ENCODE measurements at regions not wholly inside any gene's neighbourhood (a gene's known extent, or its start where the extent isn't known, plus 50 kb on each side); places are given as distances from the start of the nearest gene placed in this dataset.
"Not testable (repeated sequence)": the region's sequence is repeated elsewhere in the genome, so short reads cannot be mapped to it uniquely, and the experiment has no call there.

- no peak overlapping the region for H2AK5ac ChIP-seq (ENCODE audit: low read depth, low read length)
- no peak overlapping the region for H3K9ac ChIP-seq (ENCODE audit: low read depth, low read length, poor library complexity)
- H3K36me3 ChIP-seq (replicated peaks in 1 of 2; ENCODE audit: control insufficient read depth in 2 of 2, insufficient read depth in 2 of 2, low read length in 2 of 2), result no peaks in the 10 kb centered on the region
- no peak overlapping the region for H2BK5ac ChIP-seq (ENCODE audit: low read length)
- H2BK12ac ChIP-seq (ENCODE audit: low read length), result no peak overlapping the region
- H2BK120ac ChIP-seq (ENCODE audit: low read depth, low read length), result no peak overlapping the region
- no peak overlapping the region for H4K91ac ChIP-seq (ENCODE audit: low read depth, low read length, poor library complexity)
- no peaks in the 10 kb centered on the region for H3K9me3 ChIP-seq (replicated peaks in 1 of 2; ENCODE audit: control insufficient read depth in 2 of 2, insufficient read depth in 1 of 2, low read depth in 1 of 2, low read length in 2 of 2)
- H3K4me1 ChIP-seq (ENCODE audit: control insufficient read depth in 2 of 2, insufficient read depth in 1 of 2, low read depth in 1 of 2, low read length in 2 of 2), result no peaks in the 10 kb centered on the region
- no peak overlapping the region for H3K4me3 ChIP-seq (ENCODE audit: low read length in 2 of 2)
- DNase-seq (ENCODE audit: low spot score), result no peak
- H2BK15ac ChIP-seq (ENCODE audit: low read length), result no peak overlapping the region
- no peaks in the 10 kb centered on the region for H3K27me3 ChIP-seq (ENCODE audit: control insufficient read depth in 3 of 3, insufficient read depth in 3 of 3, low read depth in 1 of 3, low read length in 3 of 3)
- no peak overlapping the region for H3K4me2 ChIP-seq (ENCODE audit: insufficient read depth, low read length, poor library complexity, severe bottlenecking)
- no peak overlapping the region for H3K4ac ChIP-seq (ENCODE audit: low read length)
- no peak overlapping the region for H3K18ac ChIP-seq (ENCODE audit: low read length)
- no peak overlapping the region for H3K27ac ChIP-seq (replicated peaks; ENCODE audit: low read length)
- no CpG with 5 or more reads among the region's 2 CpGs for WGBS, 2 donors (ENCODE audit: extremely low coverage in 2 of 2, insufficient read length in 2 of 2, insufficient replicate concordance in 1 of 2)
- H3K14ac ChIP-seq (ENCODE audit: low read length), result no peak overlapping the region
- H4K8ac ChIP-seq (ENCODE audit: low read depth, low read length), result no peak overlapping the region
- H2AFZ ChIP-seq (ENCODE audit: low read length), result no peak overlapping the region
- no peak overlapping the region for H3K23ac ChIP-seq (ENCODE audit: low read depth, low read length, poor library complexity)
- H3K79me1 ChIP-seq (ENCODE audit: low read depth, low read length), result no peaks in the 10 kb centered on the region
Measured at GRCh38 chr2:41207578-41207977, 755.7 kb upstream of the SLC8A1 start.

- not testable (repeated sequence) for H3K4me3 ChIP-seq (ENCODE audit: low read length in 2 of 2); H3K4ac ChIP-seq (ENCODE audit: low read length); DNase-seq (ENCODE audit: low spot score); H2AFZ ChIP-seq (ENCODE audit: low read length); H3K4me1 ChIP-seq (ENCODE audit: control insufficient read depth in 2 of 2, insufficient read depth in 1 of 2, low read depth in 1 of 2, low read length in 2 of 2); H2BK5ac ChIP-seq (ENCODE audit: low read length); H3K36me3 ChIP-seq (replicated peaks in 1 of 2; ENCODE audit: control insufficient read depth in 2 of 2, insufficient read depth in 2 of 2, low read length in 2 of 2); H3K9me3 ChIP-seq (replicated peaks in 1 of 2; ENCODE audit: control insufficient read depth in 2 of 2, insufficient read depth in 1 of 2, low read depth in 1 of 2, low read length in 2 of 2); H3K18ac ChIP-seq (ENCODE audit: low read length); H3K27me3 ChIP-seq (ENCODE audit: control insufficient read depth in 3 of 3, insufficient read depth in 3 of 3, low read depth in 1 of 3, low read length in 3 of 3); H2BK12ac ChIP-seq (ENCODE audit: low read length); H3K9ac ChIP-seq (ENCODE audit: low read depth, low read length, poor library complexity); H4K91ac ChIP-seq (ENCODE audit: low read depth, low read length, poor library complexity); H3K27ac ChIP-seq (replicated peaks; ENCODE audit: low read length); H2BK15ac ChIP-seq (ENCODE audit: low read length); H3K4me2 ChIP-seq (ENCODE audit: insufficient read depth, low read length, poor library complexity, severe bottlenecking); H3K14ac ChIP-seq (ENCODE audit: low read length); H3K23ac ChIP-seq (ENCODE audit: low read depth, low read length, poor library complexity); H2BK120ac ChIP-seq (ENCODE audit: low read depth, low read length); H2AK5ac ChIP-seq (ENCODE audit: low read depth, low read length); H4K8ac ChIP-seq (ENCODE audit: low read depth, low read length); H3K79me1 ChIP-seq (ENCODE audit: low read depth, low read length)
- WGBS, 2 donors (ENCODE audit: extremely low coverage in 2 of 2, insufficient read length in 2 of 2, insufficient replicate concordance in 1 of 2), result no CpG with 5 or more reads among the region's 4 CpGs
Measured at GRCh38 chr2:41210030-41210429, 758.1 kb upstream of the SLC8A1 start.

- no peak overlapping the region for H2BK120ac ChIP-seq (ENCODE audit: low read depth, low read length)
- no peak for DNase-seq (ENCODE audit: low spot score)
- H3K18ac ChIP-seq (ENCODE audit: low read length), result no peak overlapping the region
- no CpG with 5 or more reads among the region's 1 CpG for WGBS, 2 donors (ENCODE audit: extremely low coverage in 2 of 2, insufficient read length in 2 of 2, insufficient replicate concordance in 1 of 2)
- no peaks in the 10 kb centered on the region for H3K36me3 ChIP-seq (replicated peaks in 1 of 2; ENCODE audit: control insufficient read depth in 2 of 2, insufficient read depth in 2 of 2, low read length in 2 of 2)
- no peak overlapping the region for H3K27ac ChIP-seq (replicated peaks; ENCODE audit: low read length)
- no peak overlapping the region for H3K14ac ChIP-seq (ENCODE audit: low read length)
- H4K8ac ChIP-seq (ENCODE audit: low read depth, low read length), result no peak overlapping the region
- H3K27me3 ChIP-seq (ENCODE audit: control insufficient read depth in 3 of 3, insufficient read depth in 3 of 3, low read depth in 1 of 3, low read length in 3 of 3), result no peaks in the 10 kb centered on the region
- no peaks in the 10 kb centered on the region for H3K4me1 ChIP-seq (ENCODE audit: control insufficient read depth in 2 of 2, insufficient read depth in 1 of 2, low read depth in 1 of 2, low read length in 2 of 2)
- no peak overlapping the region for H2AFZ ChIP-seq (ENCODE audit: low read length)
- H3K4me3 ChIP-seq (ENCODE audit: low read length in 2 of 2), result no peak overlapping the region
- H3K4ac ChIP-seq (ENCODE audit: low read length), result no peak overlapping the region
- no peak overlapping the region for H2AK5ac ChIP-seq (ENCODE audit: low read depth, low read length)
- no peak overlapping the region for H2BK5ac ChIP-seq (ENCODE audit: low read length)
- H3K23ac ChIP-seq (ENCODE audit: low read depth, low read length, poor library complexity), result no peak overlapping the region
- no peak overlapping the region for H2BK15ac ChIP-seq (ENCODE audit: low read length)
- H2BK12ac ChIP-seq (ENCODE audit: low read length), result no peak overlapping the region
- H3K9me3 ChIP-seq (replicated peaks in 1 of 2; ENCODE audit: control insufficient read depth in 2 of 2, insufficient read depth in 1 of 2, low read depth in 1 of 2, low read length in 2 of 2), result no peaks in the 10 kb centered on the region
- no peak overlapping the region for H4K91ac ChIP-seq (ENCODE audit: low read depth, low read length, poor library complexity)
- H3K4me2 ChIP-seq (ENCODE audit: insufficient read depth, low read length, poor library complexity, severe bottlenecking), result no peak overlapping the region
- no peaks in the 10 kb centered on the region for H3K79me1 ChIP-seq (ENCODE audit: low read depth, low read length)
- no peak overlapping the region for H3K9ac ChIP-seq (ENCODE audit: low read depth, low read length, poor library complexity)
Measured at GRCh38 chr2:41216978-41217377, 765.1 kb upstream of the SLC8A1 start.

- H2BK15ac ChIP-seq (ENCODE audit: low read length), result no peak overlapping the region
- H2AK5ac ChIP-seq (ENCODE audit: low read depth, low read length), result no peak overlapping the region
- H3K27ac ChIP-seq (replicated peaks; ENCODE audit: low read length), result no peak overlapping the region
- H4K8ac ChIP-seq (ENCODE audit: low read depth, low read length), result no peak overlapping the region
- no peak overlapping the region for H4K91ac ChIP-seq (ENCODE audit: low read depth, low read length, poor library complexity)
- H2BK5ac ChIP-seq (ENCODE audit: low read length), result no peak overlapping the region
- no peak overlapping the region for H3K23ac ChIP-seq (ENCODE audit: low read depth, low read length, poor library complexity)
- no peaks in the 10 kb centered on the region for H3K9me3 ChIP-seq (replicated peaks in 1 of 2; ENCODE audit: control insufficient read depth in 2 of 2, insufficient read depth in 1 of 2, low read depth in 1 of 2, low read length in 2 of 2)
- H2BK120ac ChIP-seq (ENCODE audit: low read depth, low read length), result no peak overlapping the region
- H2AFZ ChIP-seq (ENCODE audit: low read length), result no peak overlapping the region
- no peak overlapping the region for H3K14ac ChIP-seq (ENCODE audit: low read length)
- no peak overlapping the region for H3K9ac ChIP-seq (ENCODE audit: low read depth, low read length, poor library complexity)
- no peaks in the 10 kb centered on the region for H3K36me3 ChIP-seq (replicated peaks in 1 of 2; ENCODE audit: control insufficient read depth in 2 of 2, insufficient read depth in 2 of 2, low read length in 2 of 2)
- H2BK12ac ChIP-seq (ENCODE audit: low read length), result no peak overlapping the region
- no peak overlapping the region for H3K18ac ChIP-seq (ENCODE audit: low read length)
- H3K4ac ChIP-seq (ENCODE audit: low read length), result no peak overlapping the region
- H3K27me3 ChIP-seq (ENCODE audit: control insufficient read depth in 3 of 3, insufficient read depth in 3 of 3, low read depth in 1 of 3, low read length in 3 of 3), result no peaks in the 10 kb centered on the region
- WGBS, 2 donors (ENCODE audit: extremely low coverage in 2 of 2, insufficient read length in 2 of 2, insufficient replicate concordance in 1 of 2), result no CpG with 5 or more reads among the region's 1 CpG
- no peaks in the 10 kb centered on the region for H3K79me1 ChIP-seq (ENCODE audit: low read depth, low read length)
- H3K4me2 ChIP-seq (ENCODE audit: insufficient read depth, low read length, poor library complexity, severe bottlenecking), result no peak overlapping the region
- no peak overlapping the region for H3K4me3 ChIP-seq (ENCODE audit: low read length in 2 of 2)
- H3K4me1 ChIP-seq (ENCODE audit: control insufficient read depth in 2 of 2, insufficient read depth in 1 of 2, low read depth in 1 of 2, low read length in 2 of 2), result no peaks in the 10 kb centered on the region
- no peak for DNase-seq (ENCODE audit: low spot score)
Measured at GRCh38 chr2:41222593-41222992, 770.7 kb upstream of the SLC8A1 start.
